ENCODE measurements at regions not wholly inside any gene's neighbourhood (a gene's known extent, or its start where the extent isn't known, plus 50 kb on each side); places are given as distances from the start of the nearest gene placed in this dataset.
A peak's percentile ranks its signal among the peaks of the same experiment; 100 is the strongest.

DNA sequence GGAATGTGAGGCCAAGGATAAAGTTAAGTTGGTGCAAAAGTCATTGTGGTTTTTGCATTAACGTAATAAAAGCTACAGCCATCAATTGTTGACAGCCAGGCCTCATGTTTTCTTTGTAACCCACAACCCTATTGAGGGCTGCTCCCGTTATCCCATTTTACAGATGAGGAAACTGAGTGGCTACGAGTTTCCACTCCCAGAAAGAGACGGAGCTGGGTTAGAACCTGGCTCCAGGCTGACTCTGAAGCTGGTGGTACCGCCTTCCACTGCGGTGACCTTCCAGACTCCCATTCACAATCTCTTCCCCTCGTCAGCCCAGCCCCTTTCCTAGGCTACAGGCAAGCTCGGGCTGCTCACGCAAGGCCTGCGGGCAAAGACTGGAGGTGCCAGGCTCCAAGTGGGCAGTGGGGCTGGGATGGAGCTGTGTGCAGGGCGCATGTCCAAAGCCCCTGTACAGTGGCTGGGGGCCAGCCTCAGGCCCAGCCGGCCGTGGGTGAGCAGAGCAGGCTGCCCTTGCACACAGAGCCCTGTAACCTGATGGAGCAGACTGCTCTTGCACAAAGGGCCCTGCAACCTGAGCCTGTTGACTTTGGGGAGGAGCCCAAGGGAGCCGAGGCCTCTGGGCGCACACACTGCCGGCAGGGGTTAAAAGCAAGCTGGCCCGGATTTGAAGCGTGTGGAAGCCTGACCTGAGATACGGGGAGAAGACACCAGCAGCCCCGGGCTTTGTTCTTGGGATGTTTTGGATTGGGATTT is 97.4 kb upstream of the TMPRSS2 start:
- Histone ChIP-seq H3K4me3 (ENCODE audit: extremely low read depth in 1 of 4, insufficient read depth in 2 of 4, low read depth in 3 of 4, low read length in 4 of 4) (no peak overlapping the region), H2BK120ac (replicated peaks; ENCODE audit: low read depth, low read length) (no peak overlapping the region), H3K27me3 (replicated peaks in 1 of 4; ENCODE audit: control insufficient read depth in 3 of 4, extremely low read depth in 1 of 4, insufficient read depth in 3 of 4, low read length in 3 of 4) (no peaks in the 10 kb centered on the region), H4K8ac (ENCODE audit: extremely low read depth, insufficient read depth, low read length) (peak overlapping the region; percentile 38; the same call in 1 of the 2 replicates), H4K20me1 (replicated peaks in 1 of 2; ENCODE audit: control insufficient read depth in 1 of 2, insufficient read depth in 2 of 2, low read length in 2 of 2) (no peaks in the 10 kb centered on the region), H4K5ac (ENCODE audit: insufficient read length, low read depth, low read length) (no peak overlapping the region), H3K14ac (ENCODE audit: insufficient read length) (no peak overlapping the region), H3K79me1 (ENCODE audit: low read depth, low read length) (no peaks in the 10 kb centered on the region), H3K23me2 (ENCODE audit: low read depth, low read length) (no peaks in the 10 kb centered on the region), H2AFZ (ENCODE audit: low read length) (no peak overlapping the region), H3K9ac (replicated peaks in 1 of 4; ENCODE audit: extremely low read depth in 1 of 4, low read depth in 3 of 4, low read length in 3 of 4) (no peak overlapping the region), H3K56ac (replicated peaks; ENCODE audit: insufficient read length, low read depth, low read length) (no peak overlapping the region), H3K9me3 (ENCODE audit: insufficient read depth in 2 of 2, low read depth in 1 of 2, low read length in 1 of 2) (peaks cover 0 to 6% of the 10 kb centered on the region in 2 experiments; a peak in 2 of 4 replicates), H2BK15ac (ENCODE audit: low read length) (0 out of 2 replicates have a peak overlapping the region, but pooled peaks have one; percentile 72), H4K91ac (replicated peaks; ENCODE audit: insufficient read length, low read length) (no peak overlapping the region), H3K27ac (ENCODE audit: low read depth, low read length) (no peak overlapping the region), H3K4me2 (ENCODE audit: insufficient read depth in 1 of 2, low read depth in 2 of 2, low read length in 2 of 2) (no peak overlapping the region), H2BK5ac (ENCODE audit: low read depth, low read length) (0 out of 2 replicates have a peak overlapping the region, but pooled peaks have one; percentile 13), H3K4me1 (replicated peaks in 1 of 4; ENCODE audit: control insufficient read depth in 3 of 4, insufficient read depth in 4 of 4, low read length in 3 of 4) (peaks cover 0 to 15% (median 7%) of the 10 kb centered on the region in 4 experiments; a peak in 4 of 7 replicates), H2BK12ac (ENCODE audit: low read depth, low read length) (no peak overlapping the region), H3K36me3 (ENCODE audit: control insufficient read depth in 2 of 4, insufficient read depth in 4 of 4, low read length in 3 of 4) (no peaks in the 10 kb centered on the region), H3K4ac (replicated peaks; ENCODE audit: insufficient read length, low read depth, low read length) (no peak overlapping the region), H2AK5ac (ENCODE audit: low read depth, low read length) (no peak overlapping the region), H3K23ac (ENCODE audit: insufficient read length) (no peak overlapping the region), H2BK20ac (ENCODE audit: low read length) (no peak overlapping the region), H3K18ac (ENCODE audit: extremely low read depth, low read length) (no peak overlapping the region), H3K79me2 (ENCODE audit: control insufficient read depth in 1 of 2, insufficient read depth in 2 of 2, low read length in 2 of 2) (no peaks in the 10 kb centered on the region)
- 88% methylated on average over 20 of the region's 20 CpGs; no CpG with 5 or more reads in 1 of the 2 experiments for WGBS, 2 experiments (ENCODE audit: extremely low coverage in 1 of 2, insufficient coverage in 1 of 2, insufficient read length in 1 of 2, insufficient replicate concordance in 2 of 2, low coverage in 1 of 2, low lambda C conversion rate in 2 of 2, missing lambda C conversion rate in 1 of 2)
- FAIRE-seq, result no peak
- CTCF ChIA-PET (ENCODE audit: partially characterized antibody), result interaction anchor here (0.6 to 2.2 kb wide), 10 partner anchors 8 to 868 kb away, joined by 3 to 6 read pairs (median 3); no protein-coding TSS in a partner anchor
- DNase-seq (ENCODE audit: low read depth in 1 of 2, low spot score in 2 of 2), result no peak
- TF ChIP-seq KDM1A (IDR thresholded peaks at IDR 0.05; ENCODE audit: borderline replicate concordance, low read length) (peak; percentile 91), POLR2A (IDR thresholded peaks at IDR 0.05; ENCODE audit: control extremely low read depth in 1 of 2, low read depth in 2 of 2, low read length in 2 of 2) (no peak)
- POLR2A ChIA-PET (ENCODE audit: partially characterized antibody), result no interaction called here

Data from H1 (cell line).